MM.1S (cell line): ENCODE measurements at regions not wholly inside any gene's neighbourhood (a gene's known extent, or its start where the extent isn't known, plus 50 kb on each side); places are given as distances from the start of the nearest gene placed in this dataset.

ENCODE experiments used
- EZH2 ChIP-seq: fragments of 300-600 bp; sonication (generic); optimal IDR thresholded peaks from 2 replicates; pipeline ENCODE3; 2017; ENCODE audit warnings: low read depth, mild to moderate bottlenecking, antibody characterized with exemption, low read length, mixed read lengths
- TF ChIP-seq, protein P1 (sequence below): fragments of 300-600 bp; sonication (generic); IDR thresholded peaks from 2 replicates; pipeline ENCODE4 v1.5.1; 2016; ENCODE audit warnings: antibody characterized with exemption, low read length, mixed read lengths

DNA sequence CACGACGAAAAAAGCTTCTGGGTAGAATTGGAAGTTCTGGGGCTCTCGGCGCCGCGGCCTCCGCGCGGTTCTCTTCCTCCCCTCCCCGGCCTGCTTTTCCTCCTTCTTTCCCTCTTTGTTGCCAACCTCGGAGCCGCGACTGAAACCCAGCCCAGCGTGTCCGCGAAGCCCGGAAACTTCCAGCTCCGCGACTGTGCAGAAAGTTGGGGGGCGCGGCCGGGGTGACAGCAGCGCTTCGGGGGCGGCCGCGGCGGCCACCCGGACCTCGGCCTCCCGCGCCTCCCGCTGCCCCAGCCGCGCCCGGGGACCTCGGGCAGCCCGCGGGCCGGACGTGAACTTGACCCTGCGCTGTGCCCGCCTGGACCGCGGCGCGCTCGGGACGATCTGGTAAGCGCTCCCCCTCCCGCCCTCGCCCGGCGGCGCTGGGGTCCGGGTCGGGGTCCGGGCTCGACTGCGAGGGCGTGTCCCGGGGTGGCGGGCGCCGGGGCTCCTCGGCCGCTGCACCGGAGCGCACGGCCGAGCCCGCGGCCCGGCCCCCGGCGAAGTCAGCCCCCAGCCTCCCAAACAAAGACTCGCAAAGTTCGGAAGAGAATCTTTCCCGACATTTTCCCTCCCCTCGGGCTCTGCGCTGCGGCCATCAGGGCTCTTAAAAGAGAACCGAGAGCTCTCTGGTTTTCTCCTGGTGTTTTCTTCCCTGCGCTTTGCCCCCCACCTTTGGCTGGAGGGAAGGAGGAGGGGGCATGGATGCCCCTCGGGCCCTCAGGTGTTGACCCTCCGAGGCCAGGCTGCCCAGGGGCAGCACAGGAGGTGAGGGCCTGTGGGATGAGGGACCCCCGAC lies 67.9 kb upstream of the WNT7B start:
- TF ChIP-seq EZH2 = no peak
- TF ChIP-seq, protein P1, sequence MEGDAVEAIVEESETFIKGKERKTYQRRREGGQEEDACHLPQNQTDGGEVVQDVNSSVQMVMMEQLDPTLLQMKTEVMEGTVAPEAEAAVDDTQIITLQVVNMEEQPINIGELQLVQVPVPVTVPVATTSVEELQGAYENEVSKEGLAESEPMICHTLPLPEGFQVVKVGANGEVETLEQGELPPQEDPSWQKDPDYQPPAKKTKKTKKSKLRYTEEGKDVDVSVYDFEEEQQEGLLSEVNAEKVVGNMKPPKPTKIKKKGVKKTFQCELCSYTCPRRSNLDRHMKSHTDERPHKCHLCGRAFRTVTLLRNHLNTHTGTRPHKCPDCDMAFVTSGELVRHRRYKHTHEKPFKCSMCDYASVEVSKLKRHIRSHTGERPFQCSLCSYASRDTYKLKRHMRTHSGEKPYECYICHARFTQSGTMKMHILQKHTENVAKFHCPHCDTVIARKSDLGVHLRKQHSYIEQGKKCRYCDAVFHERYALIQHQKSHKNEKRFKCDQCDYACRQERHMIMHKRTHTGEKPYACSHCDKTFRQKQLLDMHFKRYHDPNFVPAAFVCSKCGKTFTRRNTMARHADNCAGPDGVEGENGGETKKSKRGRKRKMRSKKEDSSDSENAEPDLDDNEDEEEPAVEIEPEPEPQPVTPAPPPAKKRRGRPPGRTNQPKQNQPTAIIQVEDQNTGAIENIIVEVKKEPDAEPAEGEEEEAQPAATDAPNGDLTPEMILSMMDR = no peak
